DMS153 treated with DMSO at 0.1 percent for 48 hours (cell line): ENCODE measurements at regions not wholly inside any gene's neighbourhood (a gene's known extent, or its start where the extent isn't known, plus 50 kb on each side); places are given as distances from the start of the nearest gene placed in this dataset.
"Not testable (repeated sequence)": the region's sequence is repeated elsewhere in the genome, so short reads cannot be mapped to it uniquely, and the experiment has no call there.

Experiments
- DNase-seq: peaks from one replicate; lab custom pipeline; 2025; ENCODE audit not compliant: unreplicated experiment; lab: John Stamatoyannopoulos, UW

- no peak for DNase-seq
Measured at GRCh38 chr1:60612790-60613189, 469.6 kb upstream of the NFIA start.

DNA sequence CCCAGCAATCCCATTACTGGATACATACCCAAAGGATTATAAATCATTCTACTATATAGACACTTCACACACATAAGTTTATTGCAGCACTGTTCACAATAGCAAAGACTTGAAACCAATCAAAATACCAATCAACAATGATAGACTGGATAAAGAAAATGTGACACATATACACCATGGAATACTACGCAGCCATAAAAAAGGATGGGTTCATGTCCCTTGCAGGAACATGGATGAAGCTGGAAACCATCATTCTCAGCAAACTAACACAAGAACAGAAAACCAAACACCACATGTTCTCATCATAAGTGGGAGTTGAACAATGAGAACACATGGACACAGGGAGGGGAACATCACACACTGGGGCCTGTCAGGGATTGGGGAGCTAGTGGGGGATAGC is 475.4 kb upstream of the NFIA start:
- not testable (repeated sequence) for DNase-seq

DNA sequence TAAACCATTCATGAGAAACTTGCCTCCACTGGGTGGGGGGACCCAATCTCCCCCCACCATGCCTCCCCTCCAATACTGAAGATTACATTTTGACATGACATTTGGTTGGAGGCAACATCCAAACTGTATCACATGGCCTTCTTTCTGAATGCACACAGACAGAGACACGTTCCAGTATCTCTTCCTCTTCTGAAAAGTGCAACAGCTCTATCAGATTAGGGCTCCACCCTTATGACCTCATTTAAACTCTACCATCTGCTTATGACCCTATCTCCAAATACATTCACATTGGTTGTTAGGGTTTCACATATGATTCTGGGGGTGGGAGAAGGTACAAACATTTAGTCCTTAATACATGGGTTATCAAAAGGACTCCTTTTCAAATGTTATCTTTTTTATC is 481.8 kb upstream of the NFIA start:
- DNase-seq = no peak

- DNase-seq = no peak
Measured at GRCh38 chr1:60599574-60599973, 482.8 kb upstream of the NFIA start.

DNA sequence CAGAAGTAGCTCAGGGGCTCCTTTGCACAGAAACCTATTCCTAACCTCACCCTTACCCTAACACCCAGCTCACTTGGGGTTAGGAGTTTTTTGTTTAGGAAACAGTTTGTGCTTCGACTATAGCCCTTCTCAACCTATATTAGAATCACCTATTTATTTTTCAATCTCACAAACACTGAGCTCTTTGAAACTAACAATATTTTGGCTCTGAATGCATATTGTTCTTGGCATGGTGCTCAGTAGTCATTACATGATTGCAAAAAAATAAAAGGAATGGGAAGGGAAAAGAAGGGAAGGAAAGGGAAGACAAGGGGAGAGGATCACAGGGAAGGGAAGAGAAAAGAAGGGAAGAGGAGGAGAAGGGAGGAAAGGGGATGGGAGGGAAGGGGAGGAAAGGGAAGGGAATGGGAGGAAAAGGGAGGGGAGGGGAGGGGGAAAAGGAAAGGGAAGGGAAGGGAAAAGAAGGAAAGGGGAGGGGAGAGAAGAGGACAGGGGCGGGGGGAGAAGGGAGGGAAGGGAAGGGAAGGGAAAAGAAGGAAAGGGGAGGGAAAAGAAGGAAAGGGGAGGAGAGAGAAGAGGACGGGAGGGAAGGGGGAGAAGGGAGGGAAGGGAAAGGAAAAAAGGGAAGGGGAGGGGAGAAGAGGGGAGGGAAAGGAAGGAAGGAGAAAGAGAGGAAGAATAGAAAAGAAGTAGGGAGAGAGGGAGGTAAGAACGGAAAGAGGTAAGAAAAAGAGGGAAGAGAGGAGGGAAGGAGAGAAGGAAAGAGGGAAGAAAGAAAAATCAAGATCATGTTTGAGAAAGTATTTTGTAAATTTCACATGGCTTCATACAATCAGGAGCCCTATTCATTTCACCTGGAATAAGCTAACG is 484.1 kb upstream of the NFIA start:
- no peak for DNase-seq

DNA sequence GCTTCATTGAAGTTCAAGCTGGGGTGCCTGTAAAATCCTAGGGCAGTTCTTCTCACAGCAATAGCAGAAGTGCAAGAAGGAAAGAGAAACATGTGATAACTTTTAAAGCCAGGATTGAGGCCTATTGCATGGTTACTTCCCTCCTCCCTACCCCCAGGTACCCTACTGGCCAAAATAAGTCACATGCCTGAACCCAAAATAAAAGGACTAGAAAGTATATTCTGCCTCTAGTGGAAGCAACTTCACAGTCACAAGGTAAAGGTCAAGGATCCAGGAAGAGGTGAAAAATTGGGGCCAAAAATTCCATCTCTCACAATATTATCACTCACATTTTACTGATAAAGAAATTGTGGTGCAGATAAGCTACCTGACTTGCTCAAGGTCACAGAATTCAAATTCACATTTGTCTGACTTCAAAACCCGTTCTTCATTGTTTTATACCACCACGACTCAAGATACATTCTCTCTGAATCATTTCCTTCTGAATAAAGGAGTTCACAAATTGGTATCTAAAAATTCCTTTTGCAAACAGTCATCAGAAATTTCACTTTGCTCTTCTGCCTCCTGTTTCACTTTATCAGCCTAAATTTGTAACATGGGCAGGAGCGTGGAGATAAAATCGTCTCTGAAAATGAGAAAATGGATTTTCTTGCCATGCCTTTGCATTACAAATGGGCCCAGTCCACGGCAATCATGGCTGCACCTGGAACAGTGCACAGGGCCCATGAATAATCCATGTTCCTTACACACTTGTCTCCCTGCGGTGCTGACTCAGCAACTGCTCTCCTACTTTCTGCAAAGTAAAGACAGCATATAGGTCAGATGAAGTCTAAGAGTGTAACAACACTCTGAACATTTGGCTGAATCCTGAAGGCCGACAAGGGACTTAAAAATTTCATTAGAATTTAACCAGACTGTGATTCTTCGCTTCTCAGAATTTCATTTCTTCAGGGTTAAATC is 485.3 kb upstream of the NFIA start:
- no peak for DNase-seq

DNA sequence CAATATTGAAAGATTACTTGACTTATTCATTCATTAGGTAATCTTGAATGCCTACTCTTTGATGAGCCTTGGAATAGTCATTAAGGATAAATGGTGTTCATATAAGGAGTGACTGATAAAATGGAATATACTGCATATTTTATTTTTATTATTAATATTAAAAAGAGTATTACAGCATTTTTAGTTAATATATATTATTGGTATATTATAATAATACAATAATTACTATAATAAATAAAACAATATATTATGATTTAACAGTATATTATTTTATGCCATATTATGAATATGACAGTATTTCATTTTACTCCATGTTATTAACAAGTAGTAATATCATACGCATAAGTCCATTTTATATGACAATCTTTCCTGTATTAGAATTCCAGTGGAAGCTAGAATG is 490.8 kb upstream of the NFIA start:
- DNase-seq = no peak

GRCh38 chr1:60589916-60590315 is 492.4 kb upstream of the NFIA start:
- no peak for DNase-seq

GRCh38 chr1:60589046-60589748 is 493.2 kb upstream of the NFIA start:
- no peak for DNase-seq

GRCh38 chr1:60584371-60584770 is 498.0 kb upstream of the NFIA start:
- no peak for DNase-seq

- no peak for DNase-seq
Measured at GRCh38 chr1:60583696-60584095, 498.7 kb upstream of the NFIA start.

DNA sequence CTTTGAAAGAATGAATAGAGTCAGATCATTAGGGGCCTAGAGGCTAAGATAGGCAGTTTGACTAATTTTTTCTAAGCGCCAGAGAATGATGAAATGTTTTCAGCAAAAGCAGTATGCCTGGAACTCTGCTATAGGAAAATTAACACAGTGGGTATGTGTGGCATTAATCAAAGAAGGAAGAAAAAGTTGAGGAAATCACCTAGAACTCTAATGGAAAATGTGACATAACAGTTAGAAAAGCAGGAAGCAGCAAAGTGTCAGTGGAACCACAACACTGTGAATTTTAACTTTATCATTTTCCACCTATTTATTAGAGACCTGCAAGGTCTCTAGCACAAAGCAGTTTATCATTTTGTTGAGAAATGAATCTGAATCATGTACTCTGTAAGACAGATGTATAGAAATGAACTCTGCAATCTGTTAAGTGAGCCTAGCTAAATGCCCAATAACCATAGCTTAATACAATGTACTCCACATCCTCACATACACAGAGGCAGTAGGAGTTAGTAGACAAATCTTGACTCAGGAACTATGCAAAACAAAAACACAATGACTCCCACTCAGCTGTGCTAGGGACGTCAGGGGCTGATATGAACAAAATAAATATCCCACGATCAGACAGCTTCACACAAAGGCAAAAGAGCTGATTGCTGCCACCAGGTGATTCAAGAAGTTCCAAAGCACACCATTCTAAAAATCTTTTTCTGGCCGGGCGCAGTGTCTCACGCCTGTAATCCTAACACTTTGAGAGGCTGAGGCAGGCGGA is 500.7 kb upstream of the NFIA start:
- no peak for DNase-seq

DNA sequence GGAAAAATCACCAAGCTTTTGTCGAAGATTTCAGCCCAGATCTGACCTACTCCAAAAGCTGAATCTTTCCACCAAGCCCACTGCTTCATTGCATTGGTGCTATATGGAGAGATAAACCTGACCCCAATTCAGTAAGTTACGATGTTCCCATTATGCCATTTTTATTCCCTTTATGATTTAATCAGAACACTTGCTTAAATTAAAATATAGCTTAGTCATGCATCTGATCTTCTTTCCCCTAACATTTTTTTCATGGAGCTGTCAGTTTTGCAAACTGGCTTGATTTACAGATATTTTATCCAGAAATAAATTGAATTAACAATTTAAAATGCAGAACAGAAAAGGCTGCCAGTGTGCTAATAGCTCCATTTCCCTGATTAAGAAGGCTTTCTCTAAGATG is 503.5 kb upstream of the C1orf87 start:
- no peak for DNase-seq

DNA sequence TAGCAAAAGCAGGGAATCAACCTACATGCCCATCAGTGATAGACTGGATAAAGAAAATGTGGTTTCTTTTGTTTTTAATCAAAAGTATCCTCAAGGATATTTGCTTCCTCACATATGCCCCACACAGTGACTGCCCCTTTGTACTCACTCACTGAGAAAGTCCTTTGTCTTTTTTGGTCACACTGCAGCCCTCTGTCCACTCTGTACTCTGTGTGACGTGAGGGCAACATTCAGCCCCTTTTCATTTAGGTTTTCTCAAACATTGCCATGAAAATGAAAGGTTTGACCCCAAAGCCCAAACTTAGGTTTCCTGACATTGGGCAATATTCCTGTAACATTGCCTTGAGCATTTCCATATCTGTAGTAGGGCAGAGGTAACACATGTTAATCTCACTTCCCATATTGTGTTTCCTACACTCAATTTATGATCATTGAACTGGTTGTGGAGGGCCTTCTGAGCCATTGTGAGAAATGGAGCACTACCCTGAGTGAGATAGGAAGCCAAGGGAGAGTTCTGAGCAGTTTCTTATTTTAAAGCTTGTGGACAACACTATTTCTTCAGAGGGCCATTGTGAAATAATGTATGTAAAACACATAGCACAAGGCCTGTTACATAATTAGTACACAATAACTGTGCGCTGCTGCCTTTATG is 501.9 kb upstream of the C1orf87 start:
- DNase-seq = no peak

- no peak for DNase-seq
Measured at GRCh38 chr1:60573726-60574409, 500.3 kb upstream of the C1orf87 start.

DNA sequence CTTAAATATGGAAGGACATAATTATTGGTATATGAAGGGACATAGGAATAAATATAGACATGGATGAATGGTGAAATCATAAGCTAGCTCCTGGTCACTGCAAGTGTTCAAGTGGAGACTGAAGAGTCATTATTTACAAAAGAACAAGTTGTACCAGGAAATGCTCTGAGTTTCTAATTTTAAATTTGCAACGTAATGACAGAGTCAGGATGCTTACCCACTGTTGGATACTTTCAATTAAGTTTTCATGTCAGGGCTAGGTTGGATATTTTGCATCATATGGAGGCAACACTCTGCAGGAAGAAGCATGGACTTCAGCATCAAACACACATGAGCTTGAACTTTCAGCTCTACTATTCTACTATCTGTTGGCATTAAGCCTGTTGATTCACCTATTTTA is 499.6 kb upstream of the C1orf87 start:
- peak; percentile 4 for DNase-seq

DNA sequence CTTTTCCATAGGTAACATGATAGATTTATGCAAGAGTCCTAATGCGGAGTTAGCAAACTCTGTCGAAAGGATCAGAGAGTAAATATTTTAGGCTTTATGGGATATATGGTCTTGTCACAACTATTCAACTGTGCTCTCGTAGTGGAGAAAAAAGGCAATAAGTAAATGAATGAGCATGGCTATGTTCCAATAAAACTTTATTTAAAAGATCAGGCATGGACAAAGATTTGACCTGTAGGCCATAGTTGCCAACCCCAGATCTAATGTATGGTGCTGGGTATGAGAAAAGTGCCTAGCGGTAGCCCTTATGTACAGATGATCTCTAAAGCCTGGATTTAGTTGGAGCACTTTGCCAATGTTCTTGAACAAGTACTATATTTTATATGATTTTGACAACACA is 498.8 kb upstream of the C1orf87 start:
- DNase-seq = no peak

GRCh38 chr1:60571811-60572210 is 498.2 kb upstream of the C1orf87 start:
- no peak for DNase-seq

GRCh38 chr1:60569189-60569588 is 495.6 kb upstream of the C1orf87 start:
- DNase-seq = no peak

DNA sequence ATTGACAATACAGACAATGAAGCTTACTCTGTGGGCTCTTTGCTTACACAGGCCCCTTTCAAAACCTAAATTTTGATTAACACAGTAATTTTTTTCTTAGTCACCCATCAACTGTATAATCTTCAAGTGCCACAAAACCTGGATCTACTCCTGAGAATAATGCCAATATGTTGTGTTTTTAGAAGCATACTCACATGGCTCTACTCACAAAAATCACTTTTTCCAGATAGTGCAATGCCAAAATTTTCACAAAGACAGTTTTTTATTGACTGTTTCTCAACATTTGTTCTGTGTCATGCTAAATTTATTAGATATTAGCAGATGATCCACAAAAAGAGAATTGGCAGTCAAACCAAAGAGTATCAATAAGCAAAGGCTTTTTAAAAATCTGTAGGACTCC is 493.7 kb upstream of the C1orf87 start:
- no peak for DNase-seq
